Spinal cord (tissue), 9 donors: ENCODE measurements at regions not wholly inside any gene's neighbourhood (a gene's known extent, or its start where the extent isn't known, plus 50 kb on each side); places are given as distances from the start of the nearest gene placed in this dataset.

Experiments used
- DNase-seq, 6 donors: peaks; one replicate each; pipeline versions ENCODE4 v3.0.0 to v3.0.0-alpha.2; 2013 to 2015; ENCODE audit warnings: low spot score in 6 of 6, low read depth in 4 of 6
- H3K27ac ChIP-seq: one replicate; pipeline ENCODE4 v1.5.1; 2013; ENCODE audit warnings: low read depth, low read length, control low read depth
- H3K27me3 ChIP-seq: one replicate; pipeline ENCODE4 v1.6.1; 2013; ENCODE audit warnings: low read length; ENCODE audit not compliant: control insufficient read depth, insufficient read depth
- H3K36me3 ChIP-seq: one replicate; pipeline ENCODE4 v1.6.1; 2013; ENCODE audit warnings: low read length; ENCODE audit not compliant: control insufficient read depth, insufficient read depth
- H3K4me1 ChIP-seq: one replicate; pipeline ENCODE4 v1.6.1; 2013; ENCODE audit warnings: low read length; ENCODE audit not compliant: control insufficient read depth, insufficient read depth
- H3K4me3 ChIP-seq: one replicate; pipeline ENCODE4 v1.5.1; 2013; ENCODE audit warnings: low read depth, low read length, control low read depth
- H3K9me3 ChIP-seq: one replicate; pipeline ENCODE4 v1.6.1; 2013; ENCODE audit warnings: low read length; ENCODE audit not compliant: control insufficient read depth, insufficient read depth
- WGBS: methylation state at CpG from one replicate; pipeline ENCODE4 v1.1.5; 2013; ENCODE audit warnings: missing lambda C conversion rate; ENCODE audit not compliant: insufficient coverage; 5-methylcytosine and 5-hydroxymethylcytosine counted together
- donor health status: healthy.

DNA sequence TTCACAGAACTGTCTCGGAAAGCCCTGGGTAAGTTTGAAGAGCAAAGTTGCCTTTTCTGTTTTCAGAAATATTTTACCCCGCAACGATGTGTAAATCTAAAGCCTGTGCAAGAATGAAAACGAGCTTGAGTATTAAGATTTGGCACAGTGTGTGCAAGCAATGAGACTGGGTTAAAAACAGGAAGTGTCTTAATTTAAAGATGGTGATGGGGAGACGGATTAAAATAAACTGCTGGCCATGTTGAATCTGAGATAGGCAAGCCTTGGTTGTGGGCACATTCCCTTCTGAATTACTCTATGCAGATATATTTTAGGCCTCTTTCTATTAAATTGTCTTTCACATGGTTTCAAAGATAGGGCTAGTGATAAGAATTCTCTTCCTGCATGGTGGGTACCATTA, 294.2 kb upstream of the DMRT1 start:
- Histone ChIP-seq H3K9me3 (no peaks in the 10 kb centered on the region), H3K36me3 (peaks cover 3% of the 10 kb centered on the region), H3K27ac (peak overlapping the region; percentile 70), H3K4me3 (no peak overlapping the region), H3K4me1 (peaks cover 13% of the 10 kb centered on the region), H3K27me3 (no peaks in the 10 kb centered on the region)
- WGBS = 40% methylated on average over 3 of the region's 5 CpGs
- DNase-seq = no peak

DNA sequence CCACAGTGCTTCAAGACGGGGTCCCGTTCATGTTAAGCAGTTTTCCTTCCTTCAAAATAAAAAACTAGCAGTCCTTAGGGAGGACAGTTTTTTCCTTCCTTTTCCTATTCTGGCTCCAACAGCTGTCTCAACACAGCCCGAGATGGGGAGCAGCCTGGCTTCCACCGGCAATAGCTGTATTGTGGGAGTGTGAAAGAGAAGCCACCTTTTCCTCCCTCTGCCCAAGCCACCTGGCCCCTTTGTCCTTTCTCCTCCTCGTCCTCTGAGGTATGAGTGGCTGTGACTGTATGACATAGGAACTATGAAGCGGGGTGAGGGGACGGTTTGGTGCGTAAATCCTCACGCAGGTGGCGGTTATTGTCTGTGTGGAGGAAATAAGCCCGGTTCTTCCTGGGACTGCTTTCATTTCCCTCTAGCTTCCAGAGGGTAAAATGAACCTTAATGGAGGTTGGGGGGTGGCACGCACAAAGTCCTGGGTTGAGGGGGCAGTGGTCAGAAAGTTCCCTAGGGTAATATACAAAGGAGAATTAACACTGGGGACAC, 292.0 kb upstream of the DMRT1 start:
- 70% methylated on average over 4 of the region's 12 CpGs for WGBS
- no peak overlapping the region for H3K4me3 ChIP-seq
- no peak for DNase-seq
- H3K27ac ChIP-seq = no peak overlapping the region
- H3K27me3 ChIP-seq = no peaks in the 10 kb centered on the region
- peaks cover 3% of the 10 kb centered on the region for H3K36me3 ChIP-seq
- H3K4me1 ChIP-seq = peaks cover 13% of the 10 kb centered on the region
- no peaks in the 10 kb centered on the region for H3K9me3 ChIP-seq

DNA sequence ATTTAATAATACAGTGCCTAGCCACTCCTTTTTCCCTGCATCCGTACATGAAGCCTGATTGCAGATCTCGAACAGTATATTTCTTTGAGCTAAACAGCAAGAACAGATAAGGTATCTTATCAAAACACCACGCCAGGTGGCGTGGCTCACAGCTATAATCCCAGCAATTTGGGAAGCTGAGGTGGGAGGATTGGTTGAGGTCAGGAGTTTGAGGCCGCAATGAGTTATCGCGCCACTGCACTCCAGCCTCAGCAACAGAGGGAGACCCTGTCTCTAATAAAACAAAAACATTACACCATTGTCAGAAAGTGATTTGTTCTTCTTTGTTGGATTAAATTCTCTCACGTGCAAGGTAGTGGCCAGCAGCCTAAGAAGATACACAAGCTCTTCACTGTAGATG, 291.2 kb upstream of the DMRT1 start:
- WGBS = no CpG with 5 or more reads among the region's 8 CpGs
- Histone ChIP-seq H3K4me3 (no peak overlapping the region), H3K36me3 (peaks cover 3% of the 10 kb centered on the region), H3K27ac (no peak overlapping the region), H3K4me1 (peaks cover 15% of the 10 kb centered on the region), H3K9me3 (no peaks in the 10 kb centered on the region), H3K27me3 (no peaks in the 10 kb centered on the region)
- DNase-seq = no peak

DNA sequence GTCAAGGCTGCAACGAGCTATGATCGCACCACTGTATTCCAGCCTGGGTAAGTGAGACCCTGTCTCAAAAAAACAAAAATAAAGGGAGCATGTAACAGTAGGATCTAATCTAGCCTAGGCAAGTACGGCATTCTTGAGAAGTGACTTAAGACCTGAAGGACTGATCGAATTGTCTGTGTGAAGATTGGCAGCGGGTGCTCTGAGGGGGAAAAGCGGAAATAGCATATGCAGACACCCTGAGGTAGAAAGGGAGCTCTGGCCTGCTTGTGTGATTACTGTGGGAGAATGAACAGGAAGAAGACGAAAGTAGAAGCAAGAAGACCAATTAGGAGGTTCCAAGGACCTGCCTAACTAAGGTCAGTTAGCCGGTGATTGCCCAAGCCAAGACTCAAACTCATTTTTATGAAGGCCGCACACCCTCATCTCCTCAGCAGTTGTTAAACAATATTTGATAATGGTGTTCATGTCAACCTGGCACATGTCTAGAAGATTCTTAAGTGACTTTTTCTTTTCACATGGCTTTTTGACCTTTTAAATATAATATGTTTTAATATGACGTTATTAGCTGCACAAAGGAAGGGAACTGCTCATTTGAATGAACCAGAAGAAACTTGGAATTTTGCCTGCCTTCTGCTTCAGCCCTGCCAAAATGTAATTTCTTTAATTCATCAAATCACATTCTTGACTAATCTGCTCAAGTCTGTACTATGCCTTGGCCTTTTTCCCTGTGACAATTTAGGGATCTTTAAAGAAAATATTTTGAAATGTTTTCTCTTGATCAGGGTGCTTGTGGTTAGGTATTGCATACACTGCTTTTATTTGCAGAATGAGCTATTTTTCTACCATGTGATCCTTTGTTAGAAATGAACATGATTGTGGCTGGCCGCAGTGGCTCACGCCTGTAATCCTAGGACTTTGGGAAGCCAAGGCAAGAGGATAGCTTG, 289.2 kb upstream of the DMRT1 start:
- WGBS = 89% methylated on average over 9 of the region's 12 CpGs

DNA sequence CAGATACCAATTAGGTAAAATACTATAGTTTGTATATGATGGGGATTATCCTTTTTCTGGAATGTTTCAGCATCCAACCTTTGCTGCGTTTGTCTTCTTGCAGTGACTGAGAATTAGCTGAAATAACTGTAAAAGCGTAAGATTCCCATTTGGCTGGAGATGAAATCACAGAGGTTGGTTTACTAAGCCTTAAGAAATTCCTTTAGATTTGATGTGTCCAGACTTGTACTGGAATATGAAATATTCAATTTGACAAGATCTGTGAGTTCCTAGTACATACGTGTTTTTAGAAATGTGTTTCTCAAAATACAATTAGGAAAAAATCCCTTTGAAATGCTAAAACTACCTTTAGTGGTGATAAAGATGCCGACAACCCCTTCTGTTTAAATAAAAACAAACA, 286.0 kb upstream of the DMRT1 start:
- H3K27ac ChIP-seq = no peak overlapping the region
- H3K4me1 ChIP-seq = peaks cover 2% of the 10 kb centered on the region
- WGBS = 78% methylated on average over 1 of the region's 4 CpGs
- no peaks in the 10 kb centered on the region for H3K36me3 ChIP-seq
- DNase-seq = no peak
- H3K4me3 ChIP-seq = no peak overlapping the region
- no peaks in the 10 kb centered on the region for H3K27me3 ChIP-seq
- H3K9me3 ChIP-seq = no peaks in the 10 kb centered on the region

More for the DNA sequence above, 289.2 kb upstream of the DMRT1 start:
- Histone ChIP-seq H3K27ac (no peak overlapping the region), H3K9me3 (no peaks in the 10 kb centered on the region), H3K36me3 (peaks cover 3% of the 10 kb centered on the region), H3K27me3 (no peaks in the 10 kb centered on the region), H3K4me1 (peaks cover 10% of the 10 kb centered on the region), H3K4me3 (no peak overlapping the region)
- peak in 1 of 6 donors; percentile 70 for DNase-seq

DNA sequence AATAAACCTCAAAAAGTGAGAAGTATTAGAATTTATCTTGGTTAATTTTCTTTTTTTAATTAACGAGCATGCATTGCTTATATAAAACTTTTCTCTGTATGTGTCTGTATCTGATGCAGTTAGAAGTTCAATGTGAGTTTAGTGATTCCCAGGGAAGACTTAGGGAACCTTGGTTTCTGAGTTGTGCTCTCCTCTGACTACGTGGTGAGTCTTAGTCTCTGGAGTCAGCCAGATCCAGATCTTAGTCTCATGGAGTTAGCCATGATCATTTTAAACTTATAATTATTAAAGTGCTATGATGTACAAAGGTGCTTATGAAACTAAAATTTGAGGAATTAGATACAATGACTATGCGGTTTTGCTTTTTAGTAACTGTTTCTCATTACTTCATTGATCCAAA, 285.3 kb upstream of the DMRT1 start:
- Histone ChIP-seq H3K36me3 (no peaks in the 10 kb centered on the region), H3K4me1 (peaks cover 2% of the 10 kb centered on the region), H3K9me3 (no peaks in the 10 kb centered on the region), H3K27ac (no peak overlapping the region), H3K4me3 (no peak overlapping the region), H3K27me3 (no peaks in the 10 kb centered on the region)
- no peak for DNase-seq
- WGBS = no CpG with 5 or more reads among the region's 3 CpGs

DNA sequence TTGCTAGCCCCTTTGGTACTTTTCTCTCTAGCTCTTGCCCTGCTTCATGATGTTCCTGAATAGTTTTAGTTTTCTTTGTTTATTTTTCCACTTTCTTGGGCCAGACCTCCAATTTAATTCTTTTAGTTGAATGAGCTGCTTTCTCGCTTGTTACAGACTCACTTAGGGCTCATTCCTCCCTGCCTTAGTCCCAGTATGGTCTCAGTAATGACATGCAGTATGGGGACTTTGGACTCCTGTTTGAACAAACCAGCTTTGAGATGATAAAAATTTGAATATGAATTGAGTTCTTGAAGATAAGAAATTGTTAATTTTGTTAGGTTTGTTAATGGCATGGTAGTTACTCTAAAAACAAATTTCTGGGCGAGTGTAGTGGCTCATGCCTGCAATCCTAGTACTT, 284.8 kb upstream of the DMRT1 start:
- Histone ChIP-seq H3K36me3 (no peaks in the 10 kb centered on the region), H3K9me3 (no peaks in the 10 kb centered on the region), H3K4me1 (peaks cover 2% of the 10 kb centered on the region), H3K27ac (no peak overlapping the region), H3K4me3 (no peak overlapping the region), H3K27me3 (no peaks in the 10 kb centered on the region)
- DNase-seq = no peak
- WGBS = 93% methylated on average over 1 of the region's 2 CpGs

DNA sequence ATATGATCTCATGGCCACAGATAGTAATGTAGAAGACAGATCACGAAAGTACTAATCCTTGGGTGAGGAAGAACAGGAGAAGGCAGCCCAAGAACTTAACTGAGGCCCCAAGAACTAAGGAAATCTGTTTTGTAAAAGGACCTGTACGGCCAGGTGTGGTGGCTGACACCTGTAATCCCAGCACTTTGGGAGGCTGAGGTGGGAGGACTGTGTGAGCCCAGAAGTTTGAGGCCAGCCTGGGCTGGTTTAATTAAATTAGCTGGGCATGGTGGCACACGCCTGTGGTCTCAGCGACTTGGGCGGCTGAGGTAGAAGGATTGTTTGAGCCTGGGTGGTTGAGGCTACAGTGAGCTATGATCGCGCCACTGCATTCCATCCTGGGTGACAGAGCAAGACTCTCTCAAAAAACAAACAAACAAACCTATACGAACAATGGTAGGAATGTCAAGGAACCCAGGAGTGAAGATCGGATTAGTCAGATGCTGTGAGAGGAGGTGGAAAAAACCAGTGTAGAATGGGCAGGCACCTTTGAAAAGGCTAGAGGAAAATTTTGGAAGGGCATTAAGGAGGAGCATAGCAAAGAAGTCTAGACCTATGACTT, 283.8 kb upstream of the DMRT1 start:
- no peak overlapping the region for H3K4me3 ChIP-seq
- no peaks in the 10 kb centered on the region for H3K36me3 ChIP-seq
- H3K9me3 ChIP-seq = no peaks in the 10 kb centered on the region
- no peak for DNase-seq
- no peaks in the 10 kb centered on the region for H3K27me3 ChIP-seq
- 98% methylated on average over 6 of the region's 9 CpGs for WGBS
- H3K4me1 ChIP-seq = peaks cover 8% of the 10 kb centered on the region
- no peak overlapping the region for H3K27ac ChIP-seq

DNA sequence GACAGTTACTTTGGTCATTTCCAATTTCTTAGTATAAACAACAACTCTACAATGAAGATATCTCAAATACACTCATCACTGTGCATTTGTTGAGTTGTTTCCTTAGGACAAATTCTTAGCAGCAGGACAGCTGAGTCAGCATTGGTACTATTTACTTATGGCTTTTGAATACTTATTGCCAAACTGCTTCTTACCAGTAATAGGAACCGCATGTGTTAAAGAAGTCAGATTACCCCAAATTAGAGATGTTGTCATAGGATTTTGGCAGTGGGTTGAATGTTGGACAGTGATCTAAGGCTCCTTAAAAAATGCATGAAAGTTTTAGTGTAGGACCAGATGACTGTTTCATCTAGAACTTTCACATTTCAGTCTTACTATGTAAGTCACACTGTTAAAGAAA, 280.1 kb upstream of the DMRT1 start:
- Histone ChIP-seq H3K27me3 (no peaks in the 10 kb centered on the region), H3K4me1 (peaks cover 13% of the 10 kb centered on the region), H3K9me3 (no peaks in the 10 kb centered on the region), H3K27ac (peak overlapping the region; percentile 73), H3K36me3 (no peaks in the 10 kb centered on the region), H3K4me3 (no peak overlapping the region)
- no CpG with 5 or more reads among the region's 1 CpG for WGBS
- peak in 1 of 6 donors; percentile 42 for DNase-seq
